SU-DHL-6 (cell line): ENCODE measurements at regions not wholly inside any gene's neighbourhood (a gene's known extent, or its start where the extent isn't known, plus 50 kb on each side); places are given as distances from the start of the nearest gene placed in this dataset.

Experiments used
- CTCF ChIP-seq: fragments of 200-600 bp; sonication (generic); IDR thresholded peaks from one replicate; pipeline ENCODE4 v1.5.1; 2017; ENCODE audit warnings: antibody characterized with exemption, mild to moderate bottlenecking, low read length, moderate library complexity; ENCODE audit not compliant: insufficient read depth, poor library complexity, severe bottlenecking
- EZH2phosphoT487 ChIP-seq: fragments of 200-600 bp; sonication (generic), shearing (Covaris generic); conservative IDR thresholded peaks from 2 replicates; pipeline ENCODE4 v1.6.1; 2018; ENCODE audit warnings: mild to moderate bottlenecking, antibody characterized with exemption, low read length, moderate library complexity, mixed read lengths

DNA sequence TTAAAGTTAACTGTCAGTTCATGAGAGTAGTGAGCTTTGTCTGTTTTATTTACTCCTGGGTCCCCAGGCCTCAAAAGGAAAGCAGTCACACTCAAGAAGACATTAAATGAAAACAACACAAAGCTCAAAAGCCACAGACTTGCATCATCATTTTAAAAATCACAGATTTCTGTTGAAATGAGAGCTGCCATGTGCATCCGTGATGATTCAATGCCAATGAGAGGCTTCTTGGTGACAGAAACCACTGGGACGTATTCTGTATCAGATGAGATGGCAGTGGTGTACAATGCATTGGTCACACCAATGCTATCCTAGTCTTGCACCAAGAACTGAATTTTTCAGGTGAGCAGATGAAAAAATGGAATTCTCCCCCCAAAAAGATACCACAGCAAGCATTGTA, 204.8 kb downstream of the ANAPC1 start:
- TF ChIP-seq CTCF, result no peak
- TF ChIP-seq EZH2phosphoT487, result no peak
